HEK293 (cell line): ENCODE measurements at regions not wholly inside any gene's neighbourhood (a gene's known extent, or its start where the extent isn't known, plus 50 kb on each side); places are given as distances from the start of the nearest gene placed in this dataset.

Experiments used
- CTCF ChIA-PET: fragments of 350-600 bp; formaldehyde crosslinking; extraction: SDS; loops from one replicate; lab custom pipeline; 2021; ENCODE audit warnings: antibody characterized with exemption; lab: Yijun Ruan, JAX
- POLR2A ChIA-PET: fragments of 300-600 bp; formaldehyde crosslinking; extraction: SDS; loops from one replicate; lab custom pipeline; 2020; ENCODE audit warnings: antibody characterized with exemption, inconsistent platforms; lab: Yijun Ruan, JAX
- H3K27ac ChIP-seq: fragments of 200-500 bp; sonication (Bioruptor generic); 2 replicates; pipeline ENCODE4 v1.5.1; 2014; ENCODE audit warnings: low read depth, low read length, control low read depth, inconsistent platforms; ENCODE audit errors: extremely low read depth
- H3K36me3 ChIP-seq, 2 experiments: fragments of 200-500 bp in 1 of 2; sonication (Bioruptor generic) in 1 of 2; 1 replicate in 1 of 2; 2 replicates in 1 of 2; pipeline ENCODE4 v1.5.1; 2014 to 2017; ENCODE audit warnings: inconsistent platforms in 2 of 2, low read length in 2 of 2; ENCODE audit not compliant: control insufficient read depth in 2 of 2, insufficient read depth in 1 of 2
- H3K4me1 ChIP-seq: fragments of 200-500 bp; sonication (Bioruptor generic); 2 replicates; pipeline ENCODE4 v1.5.1; 2014; ENCODE audit warnings: mild to moderate bottlenecking, low read length, inconsistent platforms; ENCODE audit not compliant: control insufficient read depth, insufficient read depth
- H3K4me3 ChIP-seq: 2 replicates; pipeline ENCODE4 v1.5.1; 2011; ENCODE audit warnings: low read depth, mild to moderate bottlenecking, control low read depth, low read length, moderate library complexity
- H3K9me3 ChIP-seq: fragments of 200-500 bp; sonication (Bioruptor generic); 2 replicates; pipeline ENCODE4 v1.5.1; 2014; ENCODE audit warnings: low read depth, low read length, inconsistent platforms; ENCODE audit not compliant: control insufficient read depth, insufficient read depth
- AEBP2 ChIP-seq: fragments of 450-650 bp; formaldehyde crosslinking; IDR thresholded peaks from 2 replicates; pipeline ENCODE4 v1.5.1; 2016; ENCODE audit warnings: missing biosample characterization, missing genetic modification characterization, borderline replicate concordance
- FEZF1 ChIP-seq: fragments of 450-650 bp; formaldehyde crosslinking; IDR thresholded peaks from 2 replicates; pipeline ENCODE4 v1.5.1; 2016; ENCODE audit warnings: missing biosample characterization, missing genetic modification characterization
- HOXC10 ChIP-seq: sonication (generic); formaldehyde crosslinking; IDR thresholded peaks from 2 replicates; pipeline ENCODE4 v1.8.1; 2023; ENCODE audit warnings: mild to moderate bottlenecking, missing genetic modification reagents
- KLF7 ChIP-seq: fragments of 450-650 bp; formaldehyde crosslinking; IDR thresholded peaks from 2 replicates; pipeline ENCODE4 v1.5.1; 2016; ENCODE audit warnings: missing biosample characterization, missing genetic modification characterization, borderline replicate concordance
- REPIN1 ChIP-seq: fragments of 450-650 bp; formaldehyde crosslinking; IDR thresholded peaks from 2 replicates; pipeline ENCODE4 v1.5.1; 2017; ENCODE audit warnings: missing biosample characterization, missing genetic modification characterization, low read depth
- SP7 ChIP-seq: fragments of 450-650 bp; formaldehyde crosslinking; IDR thresholded peaks from 2 replicates; pipeline ENCODE4 v1.5.1; 2016; ENCODE audit warnings: missing biosample characterization, missing genetic modification characterization
- ZNF157 ChIP-seq: fragments of 450-650 bp; formaldehyde crosslinking; IDR thresholded peaks from 2 replicates; pipeline ENCODE4 v1.5.1; 2016; ENCODE audit warnings: missing biosample characterization, missing genetic modification characterization
- ZNF211 ChIP-seq: fragments of 450-650 bp; formaldehyde crosslinking; IDR thresholded peaks from 2 replicates; pipeline ENCODE4 v1.5.1; 2016; ENCODE audit warnings: low read depth, missing biosample characterization, missing genetic modification characterization
- ZNF292 ChIP-seq: fragments of 450-650 bp; formaldehyde crosslinking; IDR thresholded peaks from 2 replicates; pipeline ENCODE4 v1.5.1; 2016; ENCODE audit warnings: low read depth, missing biosample characterization, missing genetic modification characterization, borderline replicate concordance
- ZNF302 ChIP-seq: fragments of 450-650 bp; formaldehyde crosslinking; IDR thresholded peaks from 2 replicates; pipeline ENCODE4 v1.5.1; 2016; ENCODE audit warnings: missing biosample characterization, missing genetic modification characterization, low read depth
- ZNF350 ChIP-seq: fragments of 450-650 bp; formaldehyde crosslinking; IDR thresholded peaks from 2 replicates; pipeline ENCODE4 v1.5.0; 2017; ENCODE audit warnings: missing biosample characterization, mild to moderate bottlenecking, missing genetic modification characterization
- ZNF48 ChIP-seq: fragments of 450-650 bp; formaldehyde crosslinking; IDR thresholded peaks from 2 replicates; pipeline ENCODE4 v1.5.1; 2016; ENCODE audit warnings: missing biosample characterization, missing genetic modification characterization
- ZNF548 ChIP-seq: fragments of 450-650 bp; formaldehyde crosslinking; IDR thresholded peaks from 2 replicates; pipeline ENCODE4 v1.5.1; 2016; ENCODE audit warnings: missing biosample characterization, missing genetic modification characterization
- ZNF549 ChIP-seq: fragments of 450-650 bp; IDR thresholded peaks from 2 replicates; pipeline ENCODE4 v1.5.1; 2018; ENCODE audit warnings: missing biosample characterization, missing genetic modification characterization, mild to moderate bottlenecking, inconsistent platforms, moderate library complexity
- ZNF561 ChIP-seq: fragments of 450-650 bp; IDR thresholded peaks from 2 replicates; pipeline ENCODE4 v1.5.1; 2018; ENCODE audit warnings: missing biosample characterization, missing genetic modification characterization, borderline replicate concordance
- ZNF580 ChIP-seq: fragments of 450-650 bp; formaldehyde crosslinking; IDR thresholded peaks from 2 replicates; pipeline ENCODE4 v1.5.1; 2016; ENCODE audit warnings: missing biosample characterization, missing genetic modification characterization
- ZNF624 ChIP-seq: fragments of 450-650 bp; formaldehyde crosslinking; IDR thresholded peaks from 2 replicates; pipeline ENCODE4 v1.5.1; 2017; ENCODE audit warnings: missing biosample characterization, missing genetic modification characterization
- ZNF677 ChIP-seq: fragments of 450-650 bp; IDR thresholded peaks from 2 replicates; pipeline ENCODE4 v1.5.0; 2018; ENCODE audit warnings: missing biosample characterization, mild to moderate bottlenecking, missing genetic modification characterization, moderate library complexity
- ZNF701 ChIP-seq: fragments of 450-650 bp; formaldehyde crosslinking; IDR thresholded peaks from 2 replicates; pipeline ENCODE4 v1.5.1; 2016; ENCODE audit warnings: missing biosample characterization, missing genetic modification characterization
- ZNF76 ChIP-seq: fragments of 450-650 bp; formaldehyde crosslinking; IDR thresholded peaks from 2 replicates; pipeline ENCODE4; 2016; ENCODE audit warnings: low read depth, missing biosample characterization, missing genetic modification characterization, borderline replicate concordance
- ZNF768 ChIP-seq: fragments of 450-650 bp; formaldehyde crosslinking; IDR thresholded peaks from 2 replicates; pipeline ENCODE4 v1.5.1; 2018; ENCODE audit warnings: missing biosample characterization, mild to moderate bottlenecking, missing genetic modification characterization
- ZNF837 ChIP-seq: fragments of 450-650 bp; formaldehyde crosslinking; IDR thresholded peaks from 2 replicates; pipeline ENCODE4 v1.5.1; 2016; ENCODE audit warnings: missing biosample characterization, missing genetic modification characterization
- ZSCAN30 ChIP-seq: fragments of 450-650 bp; IDR thresholded peaks from 2 replicates; pipeline ENCODE4 v1.5.1; 2018; ENCODE audit warnings: missing biosample characterization, mild to moderate bottlenecking, missing genetic modification characterization, moderate library complexity
- TF ChIP-seq, protein P1 (sequence below): fragments of 450-650 bp; formaldehyde crosslinking; conservative IDR thresholded peaks from 2 replicates; pipeline ENCODE4 v1.5.1; 2016; ENCODE audit warnings: low read depth, missing biosample characterization, missing genetic modification characterization
- TF ChIP-seq, protein P2 (sequence below): fragments of 450-650 bp; formaldehyde crosslinking; IDR thresholded peaks from 2 replicates; pipeline ENCODE4 v1.5.1; 2017; ENCODE audit warnings: missing biosample characterization, missing genetic modification characterization
- TF ChIP-seq, protein P3 (sequence below): fragments of 450-650 bp; formaldehyde crosslinking; IDR thresholded peaks from 2 replicates; pipeline ENCODE4 v1.5.1; 2016; ENCODE audit warnings: missing biosample characterization, missing genetic modification characterization

DNA sequence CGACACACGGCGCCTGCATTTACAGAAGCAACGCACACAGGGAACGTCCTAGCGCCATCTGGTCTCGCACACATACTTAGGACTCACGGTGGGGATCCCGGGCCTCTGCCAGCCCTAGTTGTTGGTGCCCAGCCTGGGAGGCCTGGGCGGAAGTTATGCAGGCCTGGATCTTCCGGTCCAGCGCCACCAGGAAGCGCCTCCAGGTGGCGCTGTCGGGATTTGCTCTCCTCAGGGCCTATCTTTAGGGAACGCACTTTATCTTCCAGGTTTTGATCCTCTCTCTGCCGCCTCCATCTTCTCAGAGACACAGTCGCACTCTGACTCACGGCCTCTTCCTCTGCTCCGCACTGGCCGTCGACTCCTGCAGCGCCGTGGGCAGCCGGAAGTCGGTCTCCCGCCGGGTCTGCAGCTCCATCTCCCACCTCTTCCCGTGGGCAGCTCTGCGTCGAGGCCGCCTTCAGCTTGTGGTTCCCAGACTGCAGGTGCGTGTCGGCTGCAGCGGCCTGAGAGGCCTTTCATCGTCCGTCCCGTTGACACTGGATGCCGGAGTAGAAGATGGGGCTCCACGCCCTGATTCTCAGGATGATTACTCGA, 760.4 kb downstream of the TMEM121 start:
- Histone ChIP-seq H3K4me3 (no peak overlapping the region), H3K27ac (no peak overlapping the region), H3K36me3 (no peaks in the 10 kb centered on the region), H3K4me1 (no peaks in the 10 kb centered on the region), H3K9me3 (no peaks in the 10 kb centered on the region)
- CTCF ChIA-PET = no interaction called here
- POLR2A ChIA-PET = no interaction called here
- TF ChIP-seq ZNF292 (tag by site-specific recombination) (no peak), ZNF548 (tag by site-specific recombination) (no peak), ZNF76 (no peak), ZNF837 (tag by site-specific recombination) (no peak), ZNF561 (tag by site-specific recombination) (no peak), ZNF677 (tag by site-specific recombination) (no peak)
- TF ChIP-seq, protein P1, sequence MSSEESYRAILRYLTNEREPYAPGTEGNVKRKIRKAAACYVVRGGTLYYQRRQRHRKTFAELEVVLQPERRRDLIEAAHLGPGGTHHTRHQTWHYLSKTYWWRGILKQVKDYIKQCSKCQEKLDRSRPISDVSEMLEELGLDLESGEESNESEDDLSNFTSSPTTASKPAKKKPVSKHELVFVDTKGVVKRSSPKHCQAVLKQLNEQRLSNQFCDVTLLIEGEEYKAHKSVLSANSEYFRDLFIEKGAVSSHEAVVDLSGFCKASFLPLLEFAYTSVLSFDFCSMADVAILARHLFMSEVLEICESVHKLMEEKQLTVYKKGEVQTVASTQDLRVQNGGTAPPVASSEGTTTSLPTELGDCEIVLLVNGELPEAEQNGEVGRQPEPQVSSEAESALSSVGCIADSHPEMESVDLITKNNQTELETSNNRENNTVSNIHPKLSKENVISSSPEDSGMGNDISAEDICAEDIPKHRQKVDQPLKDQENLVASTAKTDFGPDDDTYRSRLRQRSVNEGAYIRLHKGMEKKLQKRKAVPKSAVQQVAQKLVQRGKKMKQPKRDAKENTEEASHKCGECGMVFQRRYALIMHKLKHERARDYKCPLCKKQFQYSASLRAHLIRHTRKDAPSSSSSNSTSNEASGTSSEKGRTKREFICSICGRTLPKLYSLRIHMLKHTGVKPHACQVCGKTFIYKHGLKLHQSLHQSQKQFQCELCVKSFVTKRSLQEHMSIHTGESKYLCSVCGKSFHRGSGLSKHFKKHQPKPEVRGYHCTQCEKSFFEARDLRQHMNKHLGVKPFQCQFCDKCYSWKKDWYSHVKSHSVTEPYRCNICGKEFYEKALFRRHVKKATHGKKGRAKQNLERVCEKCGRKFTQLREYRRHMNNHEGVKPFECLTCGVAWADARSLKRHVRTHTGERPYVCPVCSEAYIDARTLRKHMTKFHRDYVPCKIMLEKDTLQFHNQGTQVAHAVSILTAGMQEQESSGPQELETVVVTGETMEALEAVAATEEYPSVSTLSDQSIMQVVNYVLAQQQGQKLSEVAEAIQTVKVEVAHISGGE (tag by site-specific recombination) = no peak
- TF ChIP-seq, protein P2, sequence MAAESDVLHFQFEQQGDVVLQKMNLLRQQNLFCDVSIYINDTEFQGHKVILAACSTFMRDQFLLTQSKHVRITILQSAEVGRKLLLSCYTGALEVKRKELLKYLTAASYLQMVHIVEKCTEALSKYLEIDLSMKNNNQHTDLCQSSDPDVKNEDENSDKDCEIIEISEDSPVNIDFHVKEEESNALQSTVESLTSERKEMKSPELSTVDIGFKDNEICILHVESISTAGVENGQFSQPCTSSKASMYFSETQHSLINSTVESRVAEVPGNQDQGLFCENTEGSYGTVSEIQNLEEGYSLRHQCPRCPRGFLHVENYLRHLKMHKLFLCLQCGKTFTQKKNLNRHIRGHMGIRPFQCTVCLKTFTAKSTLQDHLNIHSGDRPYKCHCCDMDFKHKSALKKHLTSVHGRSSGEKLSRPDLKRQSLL (tag by site-specific recombination) = no peak
- TF ChIP-seq, protein P3, sequence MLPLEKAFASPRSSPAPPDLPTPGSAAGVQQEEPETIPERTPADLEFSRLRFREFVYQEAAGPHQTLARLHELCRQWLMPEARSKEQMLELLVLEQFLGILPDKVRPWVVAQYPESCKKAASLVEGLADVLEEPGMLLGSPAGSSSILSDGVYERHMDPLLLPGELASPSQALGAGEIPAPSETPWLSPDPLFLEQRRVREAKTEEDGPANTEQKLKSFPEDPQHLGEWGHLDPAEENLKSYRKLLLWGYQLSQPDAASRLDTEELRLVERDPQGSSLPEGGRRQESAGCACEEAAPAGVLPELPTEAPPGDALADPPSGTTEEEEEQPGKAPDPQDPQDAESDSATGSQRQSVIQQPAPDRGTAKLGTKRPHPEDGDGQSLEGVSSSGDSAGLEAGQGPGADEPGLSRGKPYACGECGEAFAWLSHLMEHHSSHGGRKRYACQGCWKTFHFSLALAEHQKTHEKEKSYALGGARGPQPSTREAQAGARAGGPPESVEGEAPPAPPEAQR = no peak

DNA sequence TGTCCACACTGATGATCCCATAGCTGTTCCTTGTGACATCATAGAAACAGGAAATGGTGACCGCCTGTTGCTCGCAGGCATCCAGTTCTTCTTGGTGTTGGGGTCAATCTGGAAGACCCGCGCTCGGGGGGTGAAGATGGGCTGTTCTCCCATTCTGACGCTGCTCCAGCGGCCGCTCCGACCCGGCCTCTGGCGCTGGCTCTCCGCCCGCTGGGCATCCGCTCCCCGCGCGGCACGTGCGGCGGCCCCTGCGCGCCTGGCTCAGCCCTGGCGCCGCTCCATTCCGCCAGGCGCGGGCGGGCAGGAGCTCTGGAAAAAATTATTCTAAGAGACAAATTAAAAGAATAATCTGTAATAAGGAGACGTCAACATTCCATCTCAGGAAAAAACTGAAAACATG, 761.1 kb downstream of the TMEM121 start:
- ChIA-PET CTCF (interaction anchor here (0.9 kb wide), 1 partner anchor 21 kb away, joined by 3 read pairs; no protein-coding TSS in a partner anchor), POLR2A (no interaction called here)
- Histone ChIP-seq H3K27ac (no peak overlapping the region), H3K4me3 (no peak overlapping the region), H3K9me3 (no peaks in the 10 kb centered on the region), H3K36me3 (no peaks in the 10 kb centered on the region), H3K4me1 (no peaks in the 10 kb centered on the region)
- TF ChIP-seq AEBP2 (tag by site-specific recombination) (no peak), ZNF624 (tag by site-specific recombination) (no peak), HOXC10 (CRISPR knock-in tag) (no peak), REPIN1 (tag by site-specific recombination) (no peak), SP7 (tag by site-specific recombination) (no peak), ZNF48 (no peak), ZNF549 (tag by site-specific recombination) (no peak), ZNF211 (no peak), ZNF580 (no peak), ZNF350 (tag by site-specific recombination) (no peak), FEZF1 (tag by site-specific recombination) (no peak), KLF7 (tag by site-specific recombination) (no peak), ZSCAN30 (tag by site-specific recombination) (no peak), ZNF768 (no peak), ZNF302 (tag by site-specific recombination) (no peak), ZNF157 (tag by site-specific recombination) (no peak), ZNF701 (tag by site-specific recombination) (no peak)
